ENCODE measurements at regions not wholly inside any gene's neighbourhood (a gene's known extent, or its start where the extent isn't known, plus 50 kb on each side); places are given as distances from the start of the nearest gene placed in this dataset.

DNA sequence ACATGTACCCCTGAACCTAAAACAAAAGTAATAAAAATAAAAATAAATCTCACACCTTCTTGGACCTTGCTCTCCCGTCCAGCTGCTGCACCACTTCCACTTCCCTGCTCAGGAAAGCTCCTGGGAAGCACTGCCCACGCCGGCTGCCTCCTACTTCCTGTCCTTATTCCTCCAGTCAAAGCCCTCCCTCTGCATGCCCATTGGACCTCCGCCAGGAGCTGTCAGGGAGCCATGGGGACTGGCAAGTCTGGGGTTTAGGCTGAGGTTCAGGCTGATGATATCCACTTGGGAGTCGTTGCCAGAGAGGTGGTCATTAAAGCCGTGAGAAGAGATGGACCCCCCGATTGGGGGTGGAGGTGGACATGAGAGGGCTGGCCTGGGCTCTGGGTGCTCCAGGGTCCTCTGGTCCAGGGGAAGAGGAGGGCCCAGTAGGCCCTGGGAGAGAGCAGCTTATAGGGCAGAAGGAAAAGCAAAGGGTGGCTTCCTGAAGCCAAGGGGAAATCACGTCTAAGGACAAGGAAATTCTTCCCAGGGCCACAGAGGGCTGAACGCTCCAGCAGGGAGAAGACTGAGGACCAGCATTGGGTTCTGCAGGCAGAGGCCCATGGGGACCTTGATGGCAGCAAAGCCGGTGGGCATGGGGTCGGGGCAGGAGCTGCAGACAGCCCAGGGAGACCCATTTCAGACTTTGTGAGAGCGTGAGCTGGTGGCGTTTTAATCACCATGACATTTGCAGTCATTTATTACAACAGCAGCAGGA, 78.7 kb downstream of the FZD10 start:
- no peak for TF ChIP-seq MYC (IDR thresholded peaks at IDR 0.05; ENCODE audit: low read depth, low read length)
- TF ChIP-seq POLR2A (IDR thresholded peaks at IDR 0.05; ENCODE audit: extremely low read depth, insufficient read length): no peak
- TF ChIP-seq, protein P1, sequence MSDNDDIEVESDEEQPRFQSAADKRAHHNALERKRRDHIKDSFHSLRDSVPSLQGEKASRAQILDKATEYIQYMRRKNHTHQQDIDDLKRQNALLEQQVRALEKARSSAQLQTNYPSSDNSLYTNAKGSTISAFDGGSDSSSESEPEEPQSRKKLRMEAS (IDR thresholded peaks at IDR 0.05; ENCODE audit: low read depth, low read length): no peak
- TF ChIP-seq, protein P2, sequence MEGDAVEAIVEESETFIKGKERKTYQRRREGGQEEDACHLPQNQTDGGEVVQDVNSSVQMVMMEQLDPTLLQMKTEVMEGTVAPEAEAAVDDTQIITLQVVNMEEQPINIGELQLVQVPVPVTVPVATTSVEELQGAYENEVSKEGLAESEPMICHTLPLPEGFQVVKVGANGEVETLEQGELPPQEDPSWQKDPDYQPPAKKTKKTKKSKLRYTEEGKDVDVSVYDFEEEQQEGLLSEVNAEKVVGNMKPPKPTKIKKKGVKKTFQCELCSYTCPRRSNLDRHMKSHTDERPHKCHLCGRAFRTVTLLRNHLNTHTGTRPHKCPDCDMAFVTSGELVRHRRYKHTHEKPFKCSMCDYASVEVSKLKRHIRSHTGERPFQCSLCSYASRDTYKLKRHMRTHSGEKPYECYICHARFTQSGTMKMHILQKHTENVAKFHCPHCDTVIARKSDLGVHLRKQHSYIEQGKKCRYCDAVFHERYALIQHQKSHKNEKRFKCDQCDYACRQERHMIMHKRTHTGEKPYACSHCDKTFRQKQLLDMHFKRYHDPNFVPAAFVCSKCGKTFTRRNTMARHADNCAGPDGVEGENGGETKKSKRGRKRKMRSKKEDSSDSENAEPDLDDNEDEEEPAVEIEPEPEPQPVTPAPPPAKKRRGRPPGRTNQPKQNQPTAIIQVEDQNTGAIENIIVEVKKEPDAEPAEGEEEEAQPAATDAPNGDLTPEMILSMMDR (IDR thresholded peaks at IDR 0.05; ENCODE audit: low read depth, low read length): no peak
- no peak for DNase-seq (ENCODE audit: low read depth)
- no peak overlapping the region for H3K4me3 ChIP-seq (ENCODE audit: low read depth, low read length)

- H3K4me3 ChIP-seq (ENCODE audit: low read depth, low read length): no peak overlapping the region
- no peak for TF ChIP-seq MYC (IDR thresholded peaks at IDR 0.05; ENCODE audit: low read depth, low read length)
- TF ChIP-seq POLR2A (IDR thresholded peaks at IDR 0.05; ENCODE audit: extremely low read depth, insufficient read length): no peak
- TF ChIP-seq, protein P2 (IDR thresholded peaks at IDR 0.05; ENCODE audit: low read depth, low read length): no peak
- TF ChIP-seq, protein P1 (IDR thresholded peaks at IDR 0.05; ENCODE audit: low read depth, low read length): no peak
- DNase-seq (ENCODE audit: low read depth): no peak
Observed at GRCh38 chr12:130242506-130242905, 80.2 kb downstream of the FZD10 start.

DNA sequence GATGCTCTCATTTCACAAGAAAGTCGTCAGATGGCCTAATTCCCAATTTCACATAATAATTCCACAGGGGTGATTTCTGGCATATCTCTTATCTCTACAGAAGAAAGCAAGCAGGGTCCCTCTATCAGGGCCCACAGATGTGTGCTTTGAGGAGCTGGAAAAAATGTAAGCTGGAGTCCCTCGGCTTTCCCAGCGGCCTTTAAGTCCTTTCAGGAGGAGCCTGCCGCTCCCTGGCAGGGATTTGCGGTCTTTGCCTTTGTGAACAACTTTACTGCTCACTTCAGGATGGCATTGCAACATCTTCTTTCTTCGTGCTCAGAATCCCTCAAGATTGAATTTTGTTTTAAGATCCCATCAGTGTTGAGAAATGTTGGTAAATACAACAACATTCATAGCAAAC, 83.0 kb downstream of the FZD10 start:
- no peak for TF ChIP-seq POLR2A (IDR thresholded peaks at IDR 0.05; ENCODE audit: extremely low read depth, insufficient read length)
- TF ChIP-seq MYC (IDR thresholded peaks at IDR 0.05; ENCODE audit: low read depth, low read length): no peak
- TF ChIP-seq, protein P1 (IDR thresholded peaks at IDR 0.05; ENCODE audit: low read depth, low read length): no peak
- TF ChIP-seq, protein P2 (IDR thresholded peaks at IDR 0.05; ENCODE audit: low read depth, low read length): no peak
- no peak for DNase-seq (ENCODE audit: low read depth)
- no peak overlapping the region for H3K4me3 ChIP-seq (ENCODE audit: low read depth, low read length)

DNA sequence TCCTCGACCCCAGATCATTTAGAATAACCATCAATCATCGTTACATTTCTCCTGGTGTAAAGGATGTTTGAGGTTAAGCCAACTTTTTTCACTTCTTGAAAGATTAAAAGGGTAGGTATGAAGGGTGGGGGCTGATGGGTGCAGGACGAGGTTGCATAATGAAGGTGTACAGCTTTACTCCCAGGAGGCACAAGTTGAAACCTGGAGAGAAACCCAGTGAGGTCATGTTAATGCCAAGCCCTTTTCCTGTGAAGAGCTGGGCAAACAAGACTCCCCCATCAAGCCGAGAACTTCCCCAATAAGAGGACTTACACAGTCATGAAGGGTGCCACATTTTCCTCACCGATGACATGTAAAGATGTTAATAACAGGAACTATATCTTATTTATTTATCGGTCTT, 84.3 kb downstream of the FZD10 start:
- no peak for DNase-seq (ENCODE audit: low read depth)
- H3K4me3 ChIP-seq (ENCODE audit: low read depth, low read length): no peak overlapping the region
- TF ChIP-seq, protein P1 (IDR thresholded peaks at IDR 0.05; ENCODE audit: low read depth, low read length): no peak
- no peak for TF ChIP-seq MYC (IDR thresholded peaks at IDR 0.05; ENCODE audit: low read depth, low read length)
- no peak for TF ChIP-seq POLR2A (IDR thresholded peaks at IDR 0.05; ENCODE audit: extremely low read depth, insufficient read length)
- TF ChIP-seq, protein P2 (IDR thresholded peaks at IDR 0.05; ENCODE audit: low read depth, low read length): no peak

- no peak for TF ChIP-seq MYC (IDR thresholded peaks at IDR 0.05; ENCODE audit: low read depth, low read length)
- TF ChIP-seq, protein P2 (IDR thresholded peaks at IDR 0.05; ENCODE audit: low read depth, low read length): no peak
- TF ChIP-seq POLR2A (IDR thresholded peaks at IDR 0.05; ENCODE audit: extremely low read depth, insufficient read length): no peak
- TF ChIP-seq, protein P1 (IDR thresholded peaks at IDR 0.05; ENCODE audit: low read depth, low read length): no peak
- no peak for DNase-seq (ENCODE audit: low read depth)
- H3K4me3 ChIP-seq (ENCODE audit: low read depth, low read length): no peak overlapping the region
Observed at GRCh38 chr12:130247634-130248237, 85.5 kb downstream of the FZD10 start.

Data from NB4 (cell line).